IPS-18a (cell line): ENCODE measurements at regions not wholly inside any gene's neighbourhood (a gene's known extent, or its start where the extent isn't known, plus 50 kb on each side); places are given as distances from the start of the nearest gene placed in this dataset.
"Not testable (repeated sequence)": the region's sequence is repeated elsewhere in the genome, so short reads cannot be mapped to it uniquely, and the experiment has no call there.

ENCODE experiments used
- H3K27ac ChIP-seq: one replicate; pipeline ENCODE4 v1.5.1; 2013; ENCODE audit warnings: low read length
- H3K27me3 ChIP-seq: one replicate; pipeline ENCODE4 v1.6.1; 2013; ENCODE audit warnings: mild to moderate bottlenecking, low read length; ENCODE audit not compliant: control insufficient read depth, insufficient read depth
- H3K36me3 ChIP-seq: one replicate; pipeline ENCODE4 v1.6.1; 2013; ENCODE audit warnings: low read depth, low read length; ENCODE audit not compliant: control insufficient read depth
- H3K4me1 ChIP-seq: one replicate; pipeline ENCODE4 v1.6.1; 2013; ENCODE audit warnings: low read depth, low read length; ENCODE audit not compliant: control insufficient read depth
- H3K4me3 ChIP-seq: one replicate; pipeline ENCODE4 v1.5.1; 2013; ENCODE audit warnings: low read length
- H3K9ac ChIP-seq: one replicate; pipeline ENCODE4 v1.6.1; 2013; ENCODE audit warnings: mild to moderate bottlenecking, low read length, moderate library complexity
- H3K9me3 ChIP-seq: one replicate; pipeline ENCODE4 v1.6.1; 2013; ENCODE audit warnings: low read depth, low read length; ENCODE audit not compliant: control insufficient read depth

GRCh38 chr16:46386805-46387620 is 234.2 kb downstream of the SHCBP1 start:
- H3K36me3 ChIP-seq, H3K4me3 ChIP-seq, H3K9ac ChIP-seq, H3K4me1 ChIP-seq, H3K27me3 ChIP-seq, H3K27ac ChIP-seq: not testable (repeated sequence)
- H3K9me3 ChIP-seq: peaks cover 15% of the 10 kb centered on the region

- H3K4me1 ChIP-seq, H3K9ac ChIP-seq, H3K36me3 ChIP-seq, H3K27me3 ChIP-seq, H3K27ac ChIP-seq, H3K4me3 ChIP-seq: not testable (repeated sequence)
- peaks cover 23% of the 10 kb centered on the region for H3K9me3 ChIP-seq
Observed at GRCh38 chr16:46386110-46386771, 234.9 kb downstream of the SHCBP1 start.

GRCh38 chr16:46384285-46385061 is 236.7 kb downstream of the SHCBP1 start:
- H3K27me3 ChIP-seq, H3K4me1 ChIP-seq, H3K4me3 ChIP-seq, H3K27ac ChIP-seq, H3K9ac ChIP-seq, H3K36me3 ChIP-seq: not testable (repeated sequence)
- H3K9me3 ChIP-seq: peaks cover 23% of the 10 kb centered on the region

- H3K9me3 ChIP-seq: peaks cover 23% of the 10 kb centered on the region
- H3K9ac ChIP-seq, H3K36me3 ChIP-seq, H3K27ac ChIP-seq, H3K4me1 ChIP-seq, H3K4me3 ChIP-seq, H3K27me3 ChIP-seq: not testable (repeated sequence)
Observed at GRCh38 chr16:46383581-46383980, 237.6 kb downstream of the SHCBP1 start.

- not testable (repeated sequence) for H3K36me3 ChIP-seq, H3K27me3 ChIP-seq, H3K9ac ChIP-seq, H3K27ac ChIP-seq, H3K4me3 ChIP-seq, H3K4me1 ChIP-seq
- peaks cover 23% of the 10 kb centered on the region for H3K9me3 ChIP-seq
Observed at GRCh38 chr16:46382791-46383541, 238.2 kb downstream of the SHCBP1 start.

- H3K27ac ChIP-seq, H3K36me3 ChIP-seq, H3K9ac ChIP-seq, H3K4me3 ChIP-seq, H3K27me3 ChIP-seq, H3K4me1 ChIP-seq: not testable (repeated sequence)
- H3K9me3 ChIP-seq: peaks cover 21% of the 10 kb centered on the region
Observed at GRCh38 chr16:46382079-46382478, 239.1 kb downstream of the SHCBP1 start.

- H3K4me1 ChIP-seq, H3K36me3 ChIP-seq, H3K27ac ChIP-seq, H3K4me3 ChIP-seq, H3K27me3 ChIP-seq, H3K9ac ChIP-seq: not testable (repeated sequence)
- peaks cover 21% of the 10 kb centered on the region for H3K9me3 ChIP-seq
Observed at GRCh38 chr16:46381344-46381743, 239.8 kb downstream of the SHCBP1 start.
